ENCODE measurements at regions not wholly inside any gene's neighbourhood (a gene's known extent, or its start where the extent isn't known, plus 50 kb on each side); places are given as distances from the start of the nearest gene placed in this dataset.

- TF ChIP-seq, protein P1, sequence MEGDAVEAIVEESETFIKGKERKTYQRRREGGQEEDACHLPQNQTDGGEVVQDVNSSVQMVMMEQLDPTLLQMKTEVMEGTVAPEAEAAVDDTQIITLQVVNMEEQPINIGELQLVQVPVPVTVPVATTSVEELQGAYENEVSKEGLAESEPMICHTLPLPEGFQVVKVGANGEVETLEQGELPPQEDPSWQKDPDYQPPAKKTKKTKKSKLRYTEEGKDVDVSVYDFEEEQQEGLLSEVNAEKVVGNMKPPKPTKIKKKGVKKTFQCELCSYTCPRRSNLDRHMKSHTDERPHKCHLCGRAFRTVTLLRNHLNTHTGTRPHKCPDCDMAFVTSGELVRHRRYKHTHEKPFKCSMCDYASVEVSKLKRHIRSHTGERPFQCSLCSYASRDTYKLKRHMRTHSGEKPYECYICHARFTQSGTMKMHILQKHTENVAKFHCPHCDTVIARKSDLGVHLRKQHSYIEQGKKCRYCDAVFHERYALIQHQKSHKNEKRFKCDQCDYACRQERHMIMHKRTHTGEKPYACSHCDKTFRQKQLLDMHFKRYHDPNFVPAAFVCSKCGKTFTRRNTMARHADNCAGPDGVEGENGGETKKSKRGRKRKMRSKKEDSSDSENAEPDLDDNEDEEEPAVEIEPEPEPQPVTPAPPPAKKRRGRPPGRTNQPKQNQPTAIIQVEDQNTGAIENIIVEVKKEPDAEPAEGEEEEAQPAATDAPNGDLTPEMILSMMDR (IDR thresholded peaks at IDR 0.05): no peak
- TF ChIP-seq ZFX (IDR thresholded peaks at IDR 0.05; ENCODE audit: borderline replicate concordance): no peak
Measured at GRCh38 chr5:56357426-56357825, 124.3 kb upstream of the ANKRD55 start.
